Gastroesophageal sphincter (tissue), 3 donors: ENCODE measurements at regions not wholly inside any gene's neighbourhood (a gene's known extent, or its start where the extent isn't known, plus 50 kb on each side); places are given as distances from the start of the nearest gene placed in this dataset.

Experiments used
- CTCF ChIP-seq, 4 experiments: fragments of 200-600 bp in 2 of 4; fragments of 450-650 bp in 2 of 4; sonication (generic) in 1 of 4; IDR thresholded peaks; one replicate each; pipeline ENCODE4 v1.5.1; 2017 to 2019; ENCODE audit warnings: antibody characterized with exemption in 4 of 4, mild to moderate bottlenecking in 2 of 4, moderate library complexity in 2 of 4
- POLR2A ChIP-seq, 2 donors: fragments of 450-650 bp; IDR thresholded peaks; one replicate each; pipeline ENCODE4 v1.6.1; 2017; ENCODE audit warnings: antibody characterized with exemption in 2 of 2, mild to moderate bottlenecking in 2 of 2, moderate library complexity in 1 of 2
- POLR2AphosphoS5 ChIP-seq: sonication (generic); formaldehyde crosslinking; IDR thresholded peaks from one replicate; pipeline ENCODE4 v1.6.1; 2017; ENCODE audit warnings: antibody characterized with exemption

- TF ChIP-seq CTCF (IDR thresholded peaks at IDR 0.05) (no peak), POLR2AphosphoS5 (no peak), POLR2A (IDR thresholded peaks at IDR 0.05) (no peak)
Observed at GRCh38 chr1:196152086-196152485, 456.2 kb downstream of the KCNT2 start.
